H9 (cell line): ENCODE measurements at regions not wholly inside any gene's neighbourhood (a gene's known extent, or its start where the extent isn't known, plus 50 kb on each side); places are given as distances from the start of the nearest gene placed in this dataset.

Experiments used
- DNase-seq: peaks from one replicate; pipeline ENCODE4 v3.0.0-alpha.2; 2017
- H2AFZ ChIP-seq: one replicate; pipeline ENCODE4 v1.6.1; 2013; ENCODE audit warnings: mild to moderate bottlenecking, low read length, control low read depth, moderate library complexity
- H2AK5ac ChIP-seq: 2 replicates; pipeline ENCODE4 v1.6.1; 2013; ENCODE audit warnings: low read length, control low read depth, mixed read lengths; ENCODE audit not compliant: insufficient read length
- H2BK120ac ChIP-seq: one replicate; pipeline ENCODE4 v1.6.1; 2013; ENCODE audit warnings: low read depth, mild to moderate bottlenecking, low read length, control low read depth, inconsistent platforms; ENCODE audit not compliant: poor library complexity, severe bottlenecking
- H2BK12ac ChIP-seq: 2 replicates; pipeline ENCODE4 v1.6.1; 2013; ENCODE audit warnings: low read length, control low read depth, mixed read lengths, low read depth; ENCODE audit not compliant: insufficient read length
- H2BK15ac ChIP-seq: 2 replicates; pipeline ENCODE4 v1.6.1; 2013; ENCODE audit warnings: low read depth, low read length, control low read depth
- H2BK20ac ChIP-seq: one replicate; pipeline ENCODE4 v1.6.1; 2013; ENCODE audit warnings: low read depth, mild to moderate bottlenecking, low read length, control low read depth, inconsistent platforms; ENCODE audit not compliant: poor library complexity, severe bottlenecking
- H2BK5ac ChIP-seq: 2 replicates; pipeline ENCODE4 v1.6.1; 2013; ENCODE audit warnings: low read length, control low read depth, mixed read lengths; ENCODE audit not compliant: insufficient read length
- H3K14ac ChIP-seq: 2 replicates; pipeline ENCODE4 v1.6.1; 2013; ENCODE audit warnings: low read length, control low read depth; ENCODE audit not compliant: insufficient read depth
- H3K18ac ChIP-seq: 2 replicates; pipeline ENCODE4 v1.6.1; 2013; ENCODE audit warnings: low read depth, mild to moderate bottlenecking, mixed read lengths, low read length, control low read depth; ENCODE audit not compliant: insufficient read length
- H3K23ac ChIP-seq: 2 replicates; pipeline ENCODE4 v1.6.1; 2013; ENCODE audit warnings: low read length, control low read depth, mixed read lengths, low read depth; ENCODE audit not compliant: insufficient read length
- H3K23me2 ChIP-seq: 2 replicates; pipeline ENCODE4 v1.6.1; 2013; ENCODE audit warnings: low read depth, mild to moderate bottlenecking, mixed read lengths, low read length, control low read depth; ENCODE audit not compliant: insufficient read length, poor library complexity, severe bottlenecking
- H3K27ac ChIP-seq: 2 replicates; pipeline ENCODE4 v1.5.1; 2013; ENCODE audit warnings: low read length, control low read depth, mixed read lengths, low read depth; ENCODE audit not compliant: insufficient read length
- H3K27me3 ChIP-seq: 2 replicates; pipeline ENCODE4 v1.6.1; 2013; ENCODE audit warnings: low read length, control low read depth, inconsistent platforms; ENCODE audit not compliant: insufficient read depth
- H3K4ac ChIP-seq: 2 replicates; pipeline ENCODE4 v1.6.1; 2013; ENCODE audit warnings: low read depth, mild to moderate bottlenecking, control low read depth, inconsistent platforms, low read length, moderate library complexity
- H3K4me1 ChIP-seq: 2 replicates; pipeline ENCODE4 v1.6.1; 2013; ENCODE audit warnings: low read length, control low read depth, inconsistent platforms; ENCODE audit not compliant: insufficient read depth
- H3K4me2 ChIP-seq: 2 replicates; pipeline ENCODE4 v1.6.1; 2013; ENCODE audit warnings: low read length, control low read depth, mixed read lengths; ENCODE audit not compliant: insufficient read length, insufficient read depth
- H3K56ac ChIP-seq: 2 replicates; pipeline ENCODE4 v1.6.1; 2013; ENCODE audit warnings: low read depth, mild to moderate bottlenecking, mixed read lengths, low read length, control low read depth; ENCODE audit not compliant: insufficient read length
- H3K79me1 ChIP-seq: 2 replicates; pipeline ENCODE4 v1.6.1; 2013; ENCODE audit warnings: low read depth, mild to moderate bottlenecking, moderate library complexity, low read length, control low read depth, inconsistent platforms; ENCODE audit not compliant: insufficient read depth, poor library complexity, severe bottlenecking
- H3K79me2 ChIP-seq: 2 replicates; pipeline ENCODE4 v1.6.1; 2013; ENCODE audit warnings: low read length, control low read depth, inconsistent platforms; ENCODE audit not compliant: insufficient read depth
- H3K9ac ChIP-seq: 2 replicates; pipeline ENCODE4 v1.6.1; 2013; ENCODE audit warnings: low read length, control low read depth, mixed read lengths; ENCODE audit not compliant: insufficient read length; ENCODE audit errors: extremely low read depth
- H3K9me3 ChIP-seq: one replicate; pipeline ENCODE4 v1.6.1; 2013; ENCODE audit warnings: low read depth, low read length, inconsistent platforms; ENCODE audit not compliant: control insufficient read depth
- H3T11ph ChIP-seq: one replicate; pipeline ENCODE4 v1.6.1; 2013; ENCODE audit warnings: mild to moderate bottlenecking, low read length, control low read depth, inconsistent platforms
- H4K20me1 ChIP-seq: one replicate; pipeline ENCODE4 v1.6.1; 2013; ENCODE audit not compliant: control insufficient read depth, insufficient read length, insufficient read depth
- H4K5ac ChIP-seq: 2 replicates; pipeline ENCODE4 v1.6.1; 2013; ENCODE audit warnings: low read depth, mild to moderate bottlenecking, mixed read lengths, low read length, control low read depth; ENCODE audit not compliant: insufficient read length
- H4K8ac ChIP-seq: replicated peaks from 2 replicates; pipeline ENCODE4 v1.6.1; 2013; ENCODE audit warnings: low read length, control low read depth, mixed read lengths, low read depth; ENCODE audit not compliant: insufficient read length
- H4K91ac ChIP-seq: 2 replicates; pipeline ENCODE4 v1.6.1; 2013; ENCODE audit warnings: low read depth, mild to moderate bottlenecking, moderate library complexity, mixed read lengths, low read length, control low read depth; ENCODE audit not compliant: insufficient read length
- H3K27ac Mint-ChIP-seq, 3 experiments: 2 replicates in 2 of 3; 3 replicates in 1 of 3; pipeline ENCODE4 v1.8.0; 2020 to 2021; ENCODE audit warnings: mixed read lengths in 3 of 3, mild to moderate bottlenecking in 1 of 3, moderate library complexity in 1 of 3
- H3K27me3 Mint-ChIP-seq: 2 replicates; pipeline ENCODE4 v1.8.0; 2021; ENCODE audit warnings: low read depth, mild to moderate bottlenecking, moderate library complexity, mixed read lengths
- H3K36me3 Mint-ChIP-seq, 3 experiments: 2 replicates in 2 of 3; 3 replicates in 1 of 3; pipeline ENCODE4 v1.8.0; 2020 to 2021; ENCODE audit warnings: low read depth in 3 of 3, mixed read lengths in 3 of 3; ENCODE audit not compliant: insufficient read depth in 1 of 3
- H3K4me1 Mint-ChIP-seq, 2 experiments: 2 replicates each; pipeline ENCODE4 v1.8.0; 2020; ENCODE audit warnings: mixed read lengths in 2 of 2
- H3K4me3 Mint-ChIP-seq, 2 experiments: 2 replicates in 1 of 2; 3 replicates in 1 of 2; pipeline ENCODE4 v1.8.0; 2020 to 2021; ENCODE audit warnings: mild to moderate bottlenecking in 2 of 2, mixed read lengths in 2 of 2, moderate library complexity in 1 of 2
- H3K9me3 Mint-ChIP-seq, 2 experiments: 2 replicates in 1 of 2; 3 replicates in 1 of 2; pipeline ENCODE4 v1.8.0; 2020; ENCODE audit warnings: mild to moderate bottlenecking in 2 of 2, mixed read lengths in 2 of 2, moderate library complexity in 1 of 2
- WGBS: extraction: QIAGEN DNeasy Blood & Tissue Kit; methylation state at CpG from one replicate; pipeline ENCODE4 v1.1.7; 2013; ENCODE audit warnings: missing lambda C conversion rate, low lambda C conversion rate, mixed read lengths; ENCODE audit not compliant: insufficient read length; ENCODE audit errors: extremely low coverage; 5-methylcytosine and 5-hydroxymethylcytosine counted together
- TF ChIP-seq, protein P1 (sequence below): fragments of 200-600 bp; sonication (generic); conservative IDR thresholded peaks from 3 replicates; pipeline ENCODE4 v1.8.0; 2021; ENCODE audit warnings: antibody characterized with exemption, mild to moderate bottlenecking

DNA sequence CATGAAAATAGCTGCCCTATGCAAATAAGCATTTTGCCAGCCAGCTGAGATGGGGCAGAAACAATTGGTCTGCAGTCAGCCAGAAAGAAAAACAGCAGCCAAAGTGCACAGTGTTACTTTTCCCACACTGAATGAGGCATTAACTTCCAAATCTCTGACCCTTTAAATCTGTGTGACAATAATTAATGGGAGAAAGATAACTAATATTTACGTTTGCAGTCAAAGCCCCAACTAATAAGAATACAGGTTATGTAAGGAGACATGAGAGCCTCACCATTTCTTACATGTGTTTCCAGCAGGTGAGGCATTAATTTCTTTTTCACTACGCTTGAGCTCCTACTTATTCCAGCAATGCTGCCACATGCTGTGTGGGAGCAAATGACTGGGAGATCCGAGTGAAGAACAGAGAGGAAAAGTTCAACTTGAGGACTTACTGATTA is 339.0 kb downstream of the SATB2 start:
- no peak overlapping the region for H4K5ac ChIP-seq
- TF ChIP-seq, protein P1, sequence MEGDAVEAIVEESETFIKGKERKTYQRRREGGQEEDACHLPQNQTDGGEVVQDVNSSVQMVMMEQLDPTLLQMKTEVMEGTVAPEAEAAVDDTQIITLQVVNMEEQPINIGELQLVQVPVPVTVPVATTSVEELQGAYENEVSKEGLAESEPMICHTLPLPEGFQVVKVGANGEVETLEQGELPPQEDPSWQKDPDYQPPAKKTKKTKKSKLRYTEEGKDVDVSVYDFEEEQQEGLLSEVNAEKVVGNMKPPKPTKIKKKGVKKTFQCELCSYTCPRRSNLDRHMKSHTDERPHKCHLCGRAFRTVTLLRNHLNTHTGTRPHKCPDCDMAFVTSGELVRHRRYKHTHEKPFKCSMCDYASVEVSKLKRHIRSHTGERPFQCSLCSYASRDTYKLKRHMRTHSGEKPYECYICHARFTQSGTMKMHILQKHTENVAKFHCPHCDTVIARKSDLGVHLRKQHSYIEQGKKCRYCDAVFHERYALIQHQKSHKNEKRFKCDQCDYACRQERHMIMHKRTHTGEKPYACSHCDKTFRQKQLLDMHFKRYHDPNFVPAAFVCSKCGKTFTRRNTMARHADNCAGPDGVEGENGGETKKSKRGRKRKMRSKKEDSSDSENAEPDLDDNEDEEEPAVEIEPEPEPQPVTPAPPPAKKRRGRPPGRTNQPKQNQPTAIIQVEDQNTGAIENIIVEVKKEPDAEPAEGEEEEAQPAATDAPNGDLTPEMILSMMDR = no peak
- H3K79me1 ChIP-seq = no peaks in the 10 kb centered on the region

More for the DNA sequence above, 339.0 kb downstream of the SATB2 start:
- WGBS = no CpG with 5 or more reads among the region's 3 CpGs
- Histone ChIP-seq H3K9me3 (no peaks in the 10 kb centered on the region), H3K27ac (no peak overlapping the region), H3K79me2 (no peaks in the 10 kb centered on the region), H3K4ac (no peak overlapping the region), H3T11ph (no peak overlapping the region), H3K27me3 (no peaks in the 10 kb centered on the region), H3K18ac (no peak overlapping the region), H3K56ac (no peak overlapping the region), H4K8ac (no peak overlapping the region), H3K23ac (no peak overlapping the region), H2AK5ac (no peak overlapping the region), H2BK5ac (no peak overlapping the region), H2AFZ (no peak overlapping the region), H3K4me2 (no peak overlapping the region), H3K9ac (no peak overlapping the region), H3K14ac (no peak overlapping the region), H4K91ac (no peak overlapping the region), H4K20me1 (no peaks in the 10 kb centered on the region), H2BK15ac (no peak overlapping the region), H2BK20ac (no peak overlapping the region), H2BK12ac (no peak overlapping the region), H3K23me2 (no peaks in the 10 kb centered on the region), H2BK120ac (no peak overlapping the region), H3K4me1 (no peaks in the 10 kb centered on the region)
- DNase-seq = no peak
- no peak overlapping the region for H3K4me3 Mint-ChIP-seq
- no peaks in the 10 kb centered on the region for H3K36me3 Mint-ChIP-seq
- no peaks in the 10 kb centered on the region for H3K27me3 Mint-ChIP-seq
- H3K27ac Mint-ChIP-seq = 0 out of 7 replicates have a peak overlapping the region, but pooled peaks of 1 of the 3 experiments have one; percentile 69
- H3K9me3 Mint-ChIP-seq = no peaks in the 10 kb centered on the region
- H3K4me1 Mint-ChIP-seq = peaks cover 15 to 30% of the 10 kb centered on the region in 2 experiments
